ENCODE measurements at regions not wholly inside any gene's neighbourhood (a gene's known extent, or its start where the extent isn't known, plus 50 kb on each side); places are given as distances from the start of the nearest gene placed in this dataset.

DNA sequence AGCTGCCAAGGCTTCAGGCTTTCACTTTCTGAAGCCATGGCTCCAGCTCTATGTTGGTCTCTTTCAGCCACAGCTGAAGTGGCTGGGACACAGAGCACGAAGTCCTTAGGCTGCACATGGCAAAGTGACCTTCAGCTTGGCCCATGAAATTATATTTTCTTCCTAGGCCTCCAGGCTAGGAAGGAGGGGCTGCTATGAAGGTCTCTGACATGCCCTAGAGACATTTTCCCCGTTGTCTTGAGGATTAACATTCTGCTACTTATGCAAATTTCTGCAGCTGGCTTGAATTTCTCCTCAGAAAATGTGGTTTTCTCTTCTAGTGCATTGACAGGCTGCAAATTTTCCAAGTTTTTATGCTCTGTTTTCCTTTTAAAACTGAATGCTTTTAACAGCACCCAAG, 99.8 kb upstream of the KCNIP4 start:
- TF ChIP-seq, protein P1, sequence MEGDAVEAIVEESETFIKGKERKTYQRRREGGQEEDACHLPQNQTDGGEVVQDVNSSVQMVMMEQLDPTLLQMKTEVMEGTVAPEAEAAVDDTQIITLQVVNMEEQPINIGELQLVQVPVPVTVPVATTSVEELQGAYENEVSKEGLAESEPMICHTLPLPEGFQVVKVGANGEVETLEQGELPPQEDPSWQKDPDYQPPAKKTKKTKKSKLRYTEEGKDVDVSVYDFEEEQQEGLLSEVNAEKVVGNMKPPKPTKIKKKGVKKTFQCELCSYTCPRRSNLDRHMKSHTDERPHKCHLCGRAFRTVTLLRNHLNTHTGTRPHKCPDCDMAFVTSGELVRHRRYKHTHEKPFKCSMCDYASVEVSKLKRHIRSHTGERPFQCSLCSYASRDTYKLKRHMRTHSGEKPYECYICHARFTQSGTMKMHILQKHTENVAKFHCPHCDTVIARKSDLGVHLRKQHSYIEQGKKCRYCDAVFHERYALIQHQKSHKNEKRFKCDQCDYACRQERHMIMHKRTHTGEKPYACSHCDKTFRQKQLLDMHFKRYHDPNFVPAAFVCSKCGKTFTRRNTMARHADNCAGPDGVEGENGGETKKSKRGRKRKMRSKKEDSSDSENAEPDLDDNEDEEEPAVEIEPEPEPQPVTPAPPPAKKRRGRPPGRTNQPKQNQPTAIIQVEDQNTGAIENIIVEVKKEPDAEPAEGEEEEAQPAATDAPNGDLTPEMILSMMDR (IDR thresholded peaks at IDR 0.05) = no peak
- H3K9me3 ChIP-seq = no peaks in the 10 kb centered on the region
- no peaks in the 10 kb centered on the region for H3K36me3 ChIP-seq (ENCODE audit: insufficient read depth in 1 of 2, low read depth in 1 of 2)
- H3K27me3 ChIP-seq (ENCODE audit: insufficient read depth in 3 of 3, low read length in 2 of 3) = no peaks in the 10 kb centered on the region
- ATAC-seq (no peak), DNase-seq (no peak)
- no peak overlapping the region for H3K27ac ChIP-seq
- 39 to 54% (median 49%) methylated on average over 2 of the region's 2 CpGs for WGBS, 3 donors
- H3K4me1 ChIP-seq = no peaks in the 10 kb centered on the region
- intact Hi-C loops (cut with DNase I) = no loop called here
- H3K4me3 ChIP-seq = no peak overlapping the region

DNA sequence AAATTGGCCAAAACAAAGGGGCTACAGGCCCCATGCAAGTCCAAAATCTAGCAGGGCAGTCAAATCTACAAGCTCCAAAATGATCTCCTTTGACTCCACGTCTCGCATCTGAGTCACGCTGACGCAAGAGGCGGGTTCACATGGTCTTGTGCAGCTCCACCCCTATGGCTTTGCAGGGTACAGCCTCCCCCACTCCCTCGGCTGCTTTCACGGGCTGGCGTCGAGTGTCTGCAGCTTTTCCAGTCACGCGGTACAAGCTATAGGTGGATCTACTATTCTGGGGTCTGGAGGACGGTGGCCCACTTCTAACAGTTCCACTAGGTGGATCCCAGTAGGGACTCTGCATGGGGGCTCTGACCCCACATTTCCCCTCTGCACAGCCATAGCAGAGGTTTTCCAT, 99.2 kb upstream of the KCNIP4 start:
- Histone ChIP-seq H3K4me1 (no peaks in the 10 kb centered on the region), H3K27me3 (ENCODE audit: insufficient read depth in 3 of 3, low read length in 2 of 3) (no peaks in the 10 kb centered on the region), H3K9me3 (no peaks in the 10 kb centered on the region), H3K36me3 (ENCODE audit: insufficient read depth in 1 of 2, low read depth in 1 of 2) (no peaks in the 10 kb centered on the region), H3K27ac (no peak overlapping the region), H3K4me3 (no peak overlapping the region)
- intact Hi-C loops (cut with DNase I) = no loop called here
- DNase-seq (no peak), ATAC-seq (no peak)
- TF ChIP-seq, protein P1 (IDR thresholded peaks at IDR 0.05) = no peak
- 89 to 96% (median 92%) methylated on average over 12 of the region's 12 CpGs for WGBS, 3 donors

DNA sequence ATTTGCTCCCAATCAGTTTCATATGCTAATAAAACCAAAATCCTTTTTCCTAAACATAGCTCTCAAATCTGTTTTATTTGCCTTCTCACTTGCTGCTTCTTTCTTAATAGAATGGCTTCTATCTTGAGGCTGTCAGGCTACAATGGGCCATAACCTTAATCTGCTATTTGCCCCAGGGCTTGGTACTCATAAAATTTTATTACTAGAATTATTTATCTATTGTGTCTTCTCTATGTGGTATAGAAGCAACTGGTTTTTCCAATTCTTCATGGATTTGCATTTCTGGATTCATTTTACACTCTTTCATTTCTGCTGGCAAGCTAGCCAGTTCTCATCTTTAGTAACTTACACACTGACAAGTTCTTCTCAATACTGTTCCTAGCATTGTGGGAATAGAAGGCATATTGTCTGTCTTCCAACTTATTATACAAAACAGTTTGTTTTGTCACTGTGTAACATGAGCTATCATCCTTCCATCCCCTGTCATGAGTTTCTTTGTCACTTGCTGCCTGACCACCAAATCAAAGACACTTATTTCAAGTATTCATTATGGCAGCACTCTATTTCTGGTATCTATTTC, 96.6 kb upstream of the KCNIP4 start:
- Histone ChIP-seq H3K36me3 (ENCODE audit: insufficient read depth in 1 of 2, low read depth in 1 of 2) (no peaks in the 10 kb centered on the region), H3K9me3 (no peaks in the 10 kb centered on the region), H3K27ac (no peak overlapping the region), H3K4me1 (no peaks in the 10 kb centered on the region), H3K27me3 (ENCODE audit: insufficient read depth in 3 of 3, low read length in 2 of 3) (no peaks in the 10 kb centered on the region), H3K4me3 (no peak overlapping the region)
- intact Hi-C loops (cut with DNase I) = no loop called here
- DNase-seq (no peak), ATAC-seq (no peak)
- TF ChIP-seq, protein P1 (IDR thresholded peaks at IDR 0.05) = no peak

- no peaks in the 10 kb centered on the region for H3K9me3 ChIP-seq
- H3K4me1 ChIP-seq = no peaks in the 10 kb centered on the region
- TF ChIP-seq, protein P1 (IDR thresholded peaks at IDR 0.05) = no peak
- no peaks in the 10 kb centered on the region for H3K36me3 ChIP-seq (ENCODE audit: insufficient read depth in 1 of 2, low read depth in 1 of 2)
- DNase-seq (no peak), ATAC-seq (no peak)
- intact Hi-C loops (cut with DNase I) = no loop called here
- H3K27ac ChIP-seq = no peak overlapping the region
- no peaks in the 10 kb centered on the region for H3K27me3 ChIP-seq (ENCODE audit: insufficient read depth in 3 of 3, low read length in 2 of 3)
- 56 to 65% (median 61%) methylated on average over 1 of the region's 1 CpG for WGBS, 3 donors
- no peak overlapping the region for H3K4me3 ChIP-seq
Observed at GRCh38 chr4:22031423-22031822, 82.9 kb upstream of the KCNIP4 start.

- no peak for ATAC-seq
- Histone ChIP-seq H3K36me3 (ENCODE audit: insufficient read depth in 1 of 2, low read depth in 1 of 2) (no peaks in the 10 kb centered on the region), H3K27ac (no peak overlapping the region), H3K9me3 (no peaks in the 10 kb centered on the region), H3K27me3 (ENCODE audit: insufficient read depth in 3 of 3, low read length in 2 of 3) (no peaks in the 10 kb centered on the region), H3K4me1 (no peaks in the 10 kb centered on the region), H3K4me3 (no peak overlapping the region)
- TF ChIP-seq, protein P1 (IDR thresholded peaks at IDR 0.05) = no peak
- intact Hi-C loops (cut with DNase I) = no loop called here
- DNase-seq = no peak
- 76 to 88% (median 84%) methylated on average over 1 of the region's 1 CpG for WGBS, 3 donors
Observed at GRCh38 chr4:22030881-22031280, 82.3 kb upstream of the KCNIP4 start.
